Fibroblast of peridontal ligament (primary cell): ENCODE measurements at regions not wholly inside any gene's neighbourhood (a gene's known extent, or its start where the extent isn't known, plus 50 kb on each side); places are given as distances from the start of the nearest gene placed in this dataset.
A peak's percentile ranks its signal among the peaks of the same experiment; 100 is the strongest.
"Not testable (repeated sequence)": the region's sequence is repeated elsewhere in the genome, so short reads cannot be mapped to it uniquely, and the experiment has no call there.

Experiments
- DNase-seq: peaks from one replicate; pipeline ENCODE4 v3.0.0-alpha.2; 2010; ENCODE audit errors: extremely low read depth

DNA sequence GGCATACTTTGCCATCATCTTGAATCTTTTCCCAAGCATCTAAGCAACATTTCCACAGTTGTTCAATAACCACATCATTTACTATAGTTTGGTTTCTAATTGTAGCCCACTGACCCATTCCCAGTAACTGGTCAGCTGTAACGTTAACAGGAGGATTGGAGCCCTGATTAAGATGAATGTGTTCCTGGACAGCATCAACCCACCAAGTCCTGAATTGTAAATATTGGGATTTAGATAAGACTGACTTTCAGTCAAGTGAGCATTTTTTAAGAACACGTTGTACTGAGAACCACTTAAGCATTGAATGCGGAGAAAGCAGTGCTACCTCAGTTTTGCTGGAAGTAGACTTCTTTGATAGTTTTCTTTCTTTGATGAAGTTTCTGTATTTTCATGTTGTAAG is 53.3 kb upstream of the ARL4D start:
- not testable (repeated sequence) for DNase-seq

DNA sequence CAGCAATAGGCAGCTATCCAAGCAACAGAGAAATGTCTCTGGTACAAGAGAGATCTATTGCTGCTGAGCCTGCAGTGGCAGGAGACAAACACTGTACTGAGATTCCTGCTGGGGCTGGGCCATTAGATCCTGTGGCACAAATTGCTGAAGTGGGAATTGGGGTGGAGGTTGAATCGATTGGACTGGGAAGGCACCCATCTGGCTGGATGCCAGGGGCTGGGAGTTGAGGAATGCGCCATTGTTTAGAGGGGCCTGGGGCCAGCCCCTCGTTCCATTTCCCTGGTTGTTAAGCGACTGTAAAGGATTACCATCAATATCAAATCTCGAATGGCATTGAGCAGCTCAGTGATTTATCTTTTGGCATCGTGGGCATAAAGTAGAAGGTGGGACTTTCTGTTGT is 54.1 kb upstream of the ARL4D start:
- DNase-seq, result no peak

DNA sequence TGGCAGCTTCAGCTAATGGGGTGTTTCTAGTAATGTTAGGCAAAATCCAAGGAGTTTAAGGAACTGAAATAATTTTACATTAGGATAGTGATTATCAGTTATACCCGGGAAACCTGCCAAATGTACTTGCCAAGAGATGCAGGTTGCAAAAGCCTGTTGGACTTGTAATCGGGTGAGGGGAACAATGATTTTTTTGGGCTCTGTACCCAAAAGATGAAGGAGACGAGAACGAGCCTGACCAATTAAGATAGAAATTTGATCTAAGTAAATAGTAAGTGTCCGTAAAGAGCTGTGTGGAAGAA is 56.3 kb upstream of the ARL4D start:
- no peak for DNase-seq

DNA sequence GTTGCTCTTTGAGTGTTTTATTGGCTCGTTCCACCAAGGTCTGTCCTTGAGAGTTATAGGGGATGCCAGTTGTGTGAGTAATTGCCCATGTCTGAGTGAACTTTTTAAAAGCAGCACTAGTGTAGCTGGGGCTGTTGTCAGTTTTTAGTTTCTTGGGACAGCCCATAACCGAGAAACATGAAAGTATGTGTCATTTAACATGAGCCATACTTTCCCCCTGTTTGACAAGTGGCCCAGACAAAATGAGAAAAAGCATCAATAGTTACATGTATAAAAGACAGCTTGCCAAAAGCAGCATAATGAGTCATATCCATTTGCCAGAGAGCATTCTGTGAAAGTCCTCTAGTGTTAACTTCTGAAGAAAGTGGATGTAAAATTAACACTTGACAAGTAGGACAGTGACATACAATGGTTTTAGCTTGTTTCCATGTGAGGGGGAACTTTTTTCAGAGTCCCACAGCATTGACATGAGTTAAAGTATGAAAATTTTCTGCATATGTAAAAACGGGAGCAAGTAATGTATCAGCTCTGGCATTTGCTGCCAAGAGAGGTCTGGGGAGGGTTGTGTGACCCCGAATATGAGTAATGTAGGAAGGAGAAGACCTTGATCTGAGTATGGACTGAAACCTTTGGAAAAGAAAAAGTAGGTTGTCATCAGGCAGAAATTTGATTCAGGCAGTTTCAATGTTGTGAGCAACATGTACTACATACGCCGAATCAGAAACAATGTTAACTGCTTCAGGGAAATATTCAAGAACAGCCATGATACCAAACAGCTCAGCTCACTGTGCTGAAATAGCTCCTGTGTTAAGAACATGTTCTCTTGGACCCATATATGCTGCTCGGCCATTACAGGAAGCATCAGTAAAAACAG is 56.8 kb upstream of the ARL4D start:
- DNase-seq, result peak; percentile 70

DNA sequence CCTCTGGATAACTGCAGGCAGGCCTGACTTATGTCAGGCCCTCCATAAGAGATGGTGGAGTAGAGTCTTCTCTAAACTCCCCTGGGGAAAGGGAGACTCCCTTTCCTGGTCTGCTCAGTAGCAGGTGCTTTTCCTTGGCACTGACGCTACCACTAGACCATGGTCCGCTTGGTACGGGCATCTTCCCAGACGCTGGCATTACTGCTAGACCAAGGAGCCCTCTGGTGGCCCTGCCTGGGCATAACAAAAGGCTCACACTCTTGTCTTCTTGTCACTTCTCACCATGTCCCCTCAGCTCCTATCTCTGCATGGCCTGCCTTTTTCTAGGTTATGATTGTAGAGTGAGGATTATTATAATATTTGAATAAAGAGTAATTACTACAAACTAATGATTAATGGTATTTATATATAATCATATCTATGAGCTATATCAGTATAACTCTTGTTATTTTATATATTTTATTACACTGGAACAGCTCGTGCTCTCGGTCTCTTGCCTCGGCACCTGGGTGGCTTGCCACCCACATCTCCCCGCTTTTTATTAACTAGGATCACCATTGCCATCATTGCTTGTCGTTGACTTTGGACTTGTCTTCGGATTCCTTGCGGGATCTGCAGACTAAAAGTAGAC is 59.8 kb upstream of the ARL4D start:
- peak; percentile 62 for DNase-seq

DNA sequence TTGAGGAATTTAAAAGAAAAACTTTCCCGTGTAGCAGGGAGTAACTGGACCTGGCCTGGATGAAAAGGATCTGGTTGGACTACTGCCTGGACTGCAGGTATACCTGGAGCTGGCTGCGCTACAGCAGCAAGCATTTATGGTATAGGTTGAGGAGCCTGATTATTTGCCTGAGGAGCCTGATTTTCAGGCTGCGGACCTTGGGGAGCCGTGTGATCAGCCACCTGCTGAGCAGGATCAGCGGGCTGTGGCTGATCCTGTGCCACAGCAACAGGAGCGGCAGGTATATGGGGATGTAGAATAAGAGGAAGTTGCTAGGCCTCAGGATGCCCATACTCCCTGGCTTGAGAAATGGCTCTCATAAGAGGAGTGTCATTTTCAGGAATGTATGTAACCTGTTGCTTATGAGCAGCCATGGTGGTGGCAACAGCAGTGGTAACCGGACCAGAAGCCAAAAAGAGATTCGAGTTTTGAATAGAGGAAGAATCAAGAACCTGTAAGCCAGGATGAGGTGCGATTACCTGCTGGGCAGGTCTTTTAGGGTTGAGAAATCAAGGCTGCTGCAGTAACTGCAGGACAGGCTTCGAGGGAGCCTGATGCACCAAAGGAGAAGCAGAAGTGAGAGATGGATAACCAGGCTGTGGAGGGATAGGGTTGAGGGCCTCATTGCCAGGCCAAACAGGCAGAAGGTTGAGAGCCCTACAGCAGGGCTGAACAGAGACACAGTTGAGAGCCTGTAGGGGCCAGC is 60.9 kb upstream of the ARL4D start:
- DNase-seq, result no peak

DNA sequence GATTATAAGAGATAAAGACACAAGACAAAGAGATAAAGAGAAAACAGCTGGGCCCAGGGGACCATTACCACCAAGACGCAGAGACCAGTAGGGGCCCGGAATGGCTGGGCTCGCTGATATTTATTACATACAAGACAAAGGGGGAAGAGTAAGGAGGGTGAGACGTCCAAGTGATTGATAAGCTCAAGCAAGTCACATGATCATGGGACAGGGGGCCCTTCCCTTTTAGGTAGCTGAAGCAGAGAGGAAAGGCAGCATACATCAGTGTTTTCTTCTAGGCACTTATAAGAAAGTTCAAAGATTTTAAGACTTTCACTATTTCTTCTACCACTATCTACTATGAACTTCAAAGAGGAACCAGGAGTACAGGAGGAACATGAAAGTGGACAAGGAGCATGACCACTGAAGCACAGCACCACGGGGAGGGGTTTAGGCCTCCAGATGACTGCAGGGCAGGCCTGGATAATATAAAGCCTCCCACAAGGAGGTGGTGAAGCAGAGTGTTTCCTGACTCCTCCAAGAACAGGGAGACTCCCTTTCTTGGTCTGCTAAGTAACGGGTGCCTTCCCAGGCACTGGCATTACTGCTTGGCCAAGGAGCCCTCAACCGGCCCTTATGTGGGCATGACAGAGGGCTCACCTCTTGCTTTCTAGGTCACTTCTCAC is 63.9 kb upstream of the ARL4D start:
- no peak for DNase-seq

DNA sequence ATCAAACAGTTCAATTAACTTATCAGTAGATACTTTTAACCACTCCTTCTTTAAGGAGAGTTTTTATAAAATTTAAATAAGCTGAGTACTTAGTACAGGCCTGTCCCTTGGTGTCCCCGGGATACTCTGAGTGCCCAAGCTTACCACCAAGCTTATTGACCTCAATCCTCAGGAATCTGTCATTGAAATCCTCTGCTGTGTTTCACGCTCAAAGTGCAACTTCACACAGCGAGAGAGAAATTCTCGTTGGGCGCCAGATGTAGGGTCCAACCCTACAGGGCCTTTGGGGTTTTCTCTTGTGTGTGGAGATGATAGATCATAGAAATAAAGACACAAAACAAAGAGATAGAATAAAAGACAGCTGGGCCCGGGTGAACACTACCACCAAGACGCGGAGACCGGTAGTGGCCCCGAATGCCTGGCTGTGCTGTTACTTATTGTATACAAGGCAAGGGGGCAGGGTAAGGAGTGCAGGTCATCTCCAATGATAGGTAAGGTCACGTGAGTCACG is 65.3 kb upstream of the ARL4D start:
- no peak for DNase-seq

DNA sequence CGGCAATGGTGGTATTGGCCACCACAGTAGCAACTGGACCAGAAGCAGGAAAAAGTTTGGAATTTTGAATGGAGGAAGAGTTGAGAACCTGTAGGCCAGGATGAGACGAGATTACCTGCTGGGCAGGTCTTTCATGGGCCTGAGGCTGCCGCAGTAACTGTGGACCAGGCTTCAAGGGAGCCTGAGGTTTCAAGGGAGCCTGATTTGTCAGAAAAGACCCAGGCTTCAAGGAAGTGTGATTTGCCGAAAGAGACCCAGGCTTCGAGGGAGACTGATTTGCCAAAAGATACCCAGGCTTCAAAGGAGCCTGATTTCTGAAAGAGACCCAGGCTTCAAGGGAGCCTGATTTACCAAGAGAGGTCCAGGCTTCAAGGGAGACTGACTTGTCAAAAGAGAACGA is 66.6 kb upstream of the ARL4D start:
- no peak for DNase-seq

DNA sequence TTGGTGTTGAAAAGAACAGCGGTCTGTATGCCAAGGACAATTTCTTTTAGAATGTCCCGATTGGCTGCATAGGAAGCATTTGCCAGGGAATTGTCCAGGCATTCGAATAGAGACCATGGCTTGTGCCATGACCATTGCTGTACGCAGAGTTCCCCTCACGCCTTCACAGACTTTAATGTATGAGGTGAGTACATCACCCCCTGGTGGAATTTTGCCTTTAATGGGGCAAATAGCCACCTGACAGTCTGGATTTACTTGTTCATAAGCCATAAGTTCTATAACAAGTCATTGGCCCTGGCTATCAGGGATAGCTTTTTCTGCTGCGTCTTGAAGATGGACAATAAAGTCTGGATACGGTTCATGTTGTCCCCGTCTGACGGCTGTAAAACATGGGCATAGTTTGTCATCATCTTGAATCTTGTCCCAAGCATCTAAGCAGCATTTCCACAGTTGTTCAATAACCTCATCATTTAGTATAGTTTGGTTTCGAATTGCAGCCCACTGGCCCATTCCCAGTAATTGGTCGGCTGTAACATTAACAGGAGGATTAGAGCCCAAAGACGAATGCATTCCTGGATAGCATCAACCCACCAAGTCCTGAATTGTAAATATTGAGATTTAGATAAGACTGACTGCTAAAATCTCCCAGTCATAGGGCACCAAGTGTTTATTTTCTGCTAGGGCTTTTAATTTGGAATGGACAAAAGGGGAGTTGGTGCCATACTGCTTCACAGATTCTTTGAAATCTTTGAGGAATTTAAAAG is 67.7 kb upstream of the ARL4D start:
- no peak for DNase-seq

DNA sequence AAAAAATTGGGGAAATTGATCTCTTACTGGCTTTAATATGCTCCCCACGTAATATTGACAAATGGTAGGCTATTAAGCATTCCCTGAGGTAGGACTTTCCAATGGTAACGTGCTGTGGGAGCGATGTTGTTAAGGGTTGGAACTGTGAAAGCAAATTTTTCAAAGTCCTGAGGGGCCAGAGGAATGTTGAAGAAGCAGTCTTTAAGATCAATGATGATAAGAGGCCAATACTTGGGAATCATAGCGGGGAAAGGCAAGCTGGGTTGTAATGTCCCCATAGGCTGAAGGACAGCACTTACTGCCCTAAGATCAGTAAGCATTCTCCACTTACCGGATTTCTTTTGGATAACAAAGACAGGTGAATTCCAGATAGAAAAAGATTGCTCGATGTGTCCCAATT is 69.6 kb upstream of the ARL4D start:
- no peak for DNase-seq

DNA sequence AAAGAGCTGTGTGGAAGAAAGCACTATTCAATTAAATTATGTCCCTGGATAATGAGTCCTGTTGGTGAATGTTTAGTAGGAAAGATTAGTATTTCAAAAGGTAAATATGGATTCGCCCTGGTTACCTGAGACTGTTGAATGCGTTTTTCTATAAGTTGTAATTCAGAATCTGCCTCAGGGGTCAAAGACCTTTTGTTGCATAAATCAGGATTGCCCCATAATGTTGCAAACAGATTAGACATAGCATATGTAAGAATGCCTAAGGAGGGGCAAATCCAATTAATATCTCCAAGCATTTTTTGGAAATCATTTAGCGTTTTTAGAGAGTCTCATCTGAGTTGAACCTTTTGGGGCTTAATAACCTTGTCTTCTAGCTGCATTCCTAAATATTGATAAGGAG is 70.1 kb upstream of the ARL4D start:
- DNase-seq, result no peak

DNA sequence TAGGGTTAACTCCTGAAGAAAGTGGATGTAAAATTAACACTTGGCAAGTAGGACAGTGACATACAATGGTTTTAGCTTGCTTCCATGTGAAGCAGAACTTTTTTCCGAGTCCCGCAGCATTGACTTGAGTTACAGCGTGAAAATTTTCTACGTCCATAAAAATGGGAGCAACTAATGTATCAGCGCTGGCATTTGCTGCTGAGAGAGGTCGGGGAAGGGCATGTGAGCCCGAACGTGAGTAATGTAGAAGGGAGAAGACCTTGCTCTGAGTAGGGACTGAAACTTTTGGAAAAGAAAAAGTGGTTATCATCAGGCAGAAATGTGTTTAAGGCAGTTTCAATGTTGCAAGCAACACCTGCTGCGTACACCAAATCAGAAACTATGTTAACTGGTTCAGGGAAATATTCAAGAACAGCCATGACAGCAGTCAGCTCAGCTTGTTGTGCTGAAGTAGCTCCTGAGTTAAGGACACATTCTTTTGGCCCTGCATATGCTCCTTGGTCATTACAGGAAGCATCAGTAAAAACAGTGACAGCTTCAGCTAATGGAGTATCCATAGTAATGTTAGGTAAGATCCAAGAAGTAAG is 70.9 kb upstream of the ARL4D start:
- no peak for DNase-seq

DNA sequence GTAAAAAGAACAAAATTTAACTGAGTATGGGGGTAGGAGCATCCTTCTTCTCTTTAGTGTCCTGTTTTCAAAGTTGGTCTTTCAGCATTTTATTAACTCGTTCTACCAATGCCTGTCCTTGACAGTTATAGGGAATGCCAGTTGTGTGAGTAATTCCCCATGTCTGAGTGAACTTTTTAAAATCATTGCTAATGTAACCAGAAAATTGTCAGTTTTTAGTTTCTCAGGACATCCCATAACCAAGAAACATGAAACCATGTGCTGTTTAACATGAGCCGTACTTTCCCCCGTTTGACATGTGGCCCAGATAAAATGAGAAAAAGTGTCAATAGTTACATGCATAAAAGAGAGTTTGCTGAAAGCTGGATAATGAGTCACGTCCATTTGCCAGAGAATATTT is 71.4 kb upstream of the ARL4D start:
- peak; percentile 29 for DNase-seq

DNA sequence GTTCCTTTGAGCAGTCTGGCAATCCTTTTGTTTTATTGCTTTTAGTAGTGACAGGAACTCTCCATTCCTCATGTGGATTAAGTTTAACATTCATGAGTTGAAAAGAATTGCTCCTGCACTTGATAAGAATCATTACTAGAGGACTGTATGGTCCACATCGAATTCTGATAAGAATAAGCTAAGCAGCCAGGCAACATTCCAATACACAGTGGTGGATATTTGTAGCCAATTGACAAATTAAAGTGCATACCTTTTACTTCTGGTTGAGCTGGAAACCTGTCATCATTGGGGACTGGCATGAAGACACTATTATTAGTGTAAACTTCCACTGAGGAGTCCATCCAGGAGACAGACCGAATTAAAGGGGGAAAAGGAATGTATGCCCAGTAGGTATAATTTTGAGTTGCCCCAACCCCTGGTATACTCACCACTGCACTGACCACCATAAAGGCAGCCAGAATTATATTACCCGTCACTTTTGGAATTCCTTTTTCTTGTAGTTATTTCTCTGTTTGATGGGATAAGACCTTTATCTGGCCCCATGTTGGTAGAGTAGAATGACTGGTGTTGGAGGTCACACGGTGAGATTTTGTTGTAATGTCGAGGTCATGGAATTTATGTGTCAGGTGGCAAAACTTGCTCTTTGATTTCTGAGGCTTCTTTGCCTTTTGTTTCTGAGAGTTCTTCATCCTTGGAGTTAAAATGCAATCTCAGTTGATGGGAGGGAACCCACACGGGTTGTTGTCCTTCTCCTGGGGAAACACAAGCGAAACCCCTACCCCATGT is 72.1 kb upstream of the ARL4D start:
- no peak for DNase-seq

DNA sequence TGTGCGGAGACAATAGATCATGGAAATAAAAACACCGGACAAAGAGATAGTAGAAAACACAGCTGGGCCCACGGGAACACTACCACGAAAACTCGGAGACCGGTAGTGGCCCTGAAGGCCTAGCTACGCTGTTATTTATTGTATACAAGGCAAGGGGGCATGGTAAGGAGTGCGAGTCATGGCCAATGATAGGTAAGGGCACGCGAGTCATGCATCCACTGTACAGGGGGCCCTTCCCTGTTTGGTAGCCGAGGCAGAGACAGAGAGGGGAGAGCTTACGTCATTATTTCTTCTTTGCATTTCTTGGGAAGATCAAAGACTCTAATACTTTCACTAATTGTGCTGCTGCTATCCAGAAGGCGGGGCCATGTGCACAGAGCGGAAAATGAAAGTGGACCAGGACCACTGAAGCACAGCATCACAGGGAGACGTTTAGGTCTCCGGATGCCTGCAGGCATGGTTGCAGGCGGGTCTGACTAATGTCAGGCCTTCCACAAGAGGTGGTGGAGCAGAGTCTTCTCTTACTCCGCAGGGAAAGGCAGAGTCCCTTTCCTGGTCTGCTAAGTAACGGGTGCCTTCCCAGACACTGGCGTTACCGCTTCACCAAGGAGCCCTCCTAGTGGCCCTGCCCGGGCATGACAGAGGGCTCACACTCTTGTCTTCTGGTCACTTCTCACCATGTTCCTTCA is 74.4 kb upstream of the ARL4D start:
- DNase-seq, result no peak

DNA sequence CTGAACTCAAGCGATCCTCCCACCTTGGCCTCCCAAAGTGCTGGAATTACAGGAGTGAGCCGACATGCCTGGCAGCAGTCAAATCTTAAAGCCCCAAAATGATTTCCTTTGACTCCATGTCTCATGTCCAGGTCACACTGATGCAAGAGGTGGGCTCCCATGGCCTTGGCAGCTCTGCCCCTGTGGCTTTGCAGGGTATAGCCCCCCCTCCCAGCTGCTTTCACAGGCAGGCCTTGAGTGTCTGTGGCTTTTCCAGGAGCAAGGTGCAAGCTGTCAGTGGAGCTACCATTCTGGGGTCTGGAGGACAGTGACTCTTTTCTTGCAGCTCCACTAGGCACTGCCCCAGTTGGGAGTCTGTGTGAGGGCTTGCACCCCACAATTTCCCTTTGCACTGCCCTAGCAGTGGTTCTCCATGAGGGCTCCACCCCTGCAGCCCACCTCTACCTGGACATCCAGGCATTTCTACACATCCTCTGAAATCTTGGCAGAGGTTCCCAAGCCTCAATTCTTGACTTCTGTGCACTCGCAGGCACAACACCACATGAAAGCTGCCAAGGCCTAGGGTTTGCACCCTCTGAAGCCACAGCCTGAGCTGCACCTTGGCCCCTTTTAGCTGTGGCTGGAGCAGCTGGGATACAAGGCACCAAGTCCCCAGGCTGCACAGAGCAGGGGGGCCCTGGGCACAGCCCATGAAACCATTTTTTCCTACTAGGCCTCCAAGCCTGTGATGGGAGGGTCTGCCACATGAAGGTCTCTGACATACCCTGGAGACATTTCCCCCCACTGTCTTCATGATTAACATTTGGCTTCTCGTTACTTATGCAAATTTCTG is 79.3 kb upstream of the ARL4D start:
- DNase-seq, result no peak

DNA sequence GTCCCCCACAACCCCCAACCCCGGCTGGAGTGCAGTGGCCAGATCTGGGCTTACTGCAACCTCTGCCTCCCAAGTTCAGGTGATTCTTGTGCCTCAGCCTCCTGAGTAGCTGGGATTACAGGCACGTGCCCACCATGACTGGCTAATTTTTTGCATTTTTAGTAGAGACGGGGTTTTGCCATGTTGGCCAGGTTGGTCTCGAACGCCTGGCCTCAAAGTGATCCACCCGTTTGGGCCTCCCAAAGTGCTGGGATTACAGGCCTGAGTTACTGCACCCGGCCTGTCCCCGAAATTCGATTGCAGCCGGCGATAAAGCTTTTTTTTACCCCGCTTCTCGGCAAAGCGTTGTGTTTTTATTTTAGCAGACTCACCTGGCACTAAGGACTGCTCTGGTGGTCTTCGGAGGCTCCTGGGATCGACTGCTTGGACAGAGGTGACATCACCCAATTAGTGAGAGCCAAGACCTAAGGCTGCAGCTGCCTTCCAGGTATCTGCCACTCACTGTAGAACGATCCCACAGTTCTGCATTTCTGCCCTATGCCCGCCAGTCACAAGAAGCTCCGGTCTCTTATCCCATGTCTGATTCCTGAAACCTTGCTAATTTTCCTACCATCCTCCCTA is 82.2 kb upstream of the ARL4D start:
- no peak for DNase-seq
